Thoracic aorta (tissue), 2 donors: ENCODE measurements at regions not wholly inside any gene's neighbourhood (a gene's known extent, or its start where the extent isn't known, plus 50 kb on each side); places are given as distances from the start of the nearest gene placed in this dataset.
"Not testable (repeated sequence)": the region's sequence is repeated elsewhere in the genome, so short reads cannot be mapped to it uniquely, and the experiment has no call there.

Source experiments
- ATAC-seq: fragments of 150-250 bp; one replicate; pipeline ENCODE4 v1.8.0; 2017; ENCODE audit warnings: low read depth; ENCODE audit not compliant: insufficient number of reproducible peaks, low FRiP score
- DNase-seq: peaks from one replicate; pipeline ENCODE4 v3.0.0-alpha.2; 2020; ENCODE audit warnings: low spot score
- H3K27ac ChIP-seq, 2 donors: fragments of 200-600 bp; sonication (generic); 1 replicate in 1 of 2; 2 replicates in 1 of 2; pipeline ENCODE4 v1.5.1; 2016; ENCODE audit warnings: mild to moderate bottlenecking in 2 of 2, moderate library complexity in 2 of 2
- H3K27me3 ChIP-seq: fragments of 200-600 bp; sonication (generic); replicated peaks from 2 replicates; pipeline ENCODE4 v1.6.0; 2016; ENCODE audit warnings: mild to moderate bottlenecking; ENCODE audit not compliant: insufficient read depth
- H3K36me3 ChIP-seq: fragments of 200-600 bp; sonication (generic); one replicate; pipeline ENCODE4 v1.5.1; 2016
- H3K4me1 ChIP-seq, 2 donors: fragments of 200-600 bp; sonication (generic); 1 replicate in 1 of 2; 2 replicates in 1 of 2; pipeline versions ENCODE4 v1.5.1 to v1.6.0; 2016; ENCODE audit warnings: low read depth in 2 of 2, mild to moderate bottlenecking in 1 of 2; ENCODE audit not compliant: control insufficient read depth in 1 of 2
- H3K4me3 ChIP-seq: fragments of 200-600 bp; sonication (generic); 2 replicates; pipeline ENCODE4 v1.5.1; 2016; ENCODE audit warnings: mild to moderate bottlenecking
- H3K9me3 ChIP-seq: fragments of 200-600 bp; sonication (generic); 2 replicates; pipeline ENCODE4 v1.5.1; 2016

DNA sequence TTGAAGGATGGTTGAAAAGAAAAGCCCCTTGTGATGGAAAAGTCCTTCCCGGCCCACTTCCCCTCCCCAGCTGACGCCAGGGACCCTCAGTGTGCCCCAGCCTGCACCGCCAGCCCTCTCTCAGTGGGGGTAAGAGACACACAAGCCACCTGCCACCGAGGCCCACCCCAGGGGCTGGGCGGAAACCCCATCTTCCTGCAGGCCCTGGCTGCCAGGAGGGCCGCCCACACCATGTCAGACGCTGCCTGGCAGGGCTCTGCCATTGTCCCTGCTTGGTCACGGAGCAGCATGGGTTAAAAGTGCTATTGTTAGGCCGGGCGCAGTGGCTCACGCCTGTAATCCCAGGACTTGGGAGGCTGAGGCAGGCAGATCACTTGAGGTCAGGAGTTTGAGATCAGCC, 142.0 kb upstream of the ZNF469 start:
- not testable (repeated sequence) for H3K27ac ChIP-seq, ATAC-seq, H3K27me3 ChIP-seq, H3K36me3 ChIP-seq, H3K4me3 ChIP-seq, DNase-seq, H3K9me3 ChIP-seq
- peaks cover 20 to 60% of the 10 kb centered on the region in 2 donors for H3K4me1 ChIP-seq

DNA sequence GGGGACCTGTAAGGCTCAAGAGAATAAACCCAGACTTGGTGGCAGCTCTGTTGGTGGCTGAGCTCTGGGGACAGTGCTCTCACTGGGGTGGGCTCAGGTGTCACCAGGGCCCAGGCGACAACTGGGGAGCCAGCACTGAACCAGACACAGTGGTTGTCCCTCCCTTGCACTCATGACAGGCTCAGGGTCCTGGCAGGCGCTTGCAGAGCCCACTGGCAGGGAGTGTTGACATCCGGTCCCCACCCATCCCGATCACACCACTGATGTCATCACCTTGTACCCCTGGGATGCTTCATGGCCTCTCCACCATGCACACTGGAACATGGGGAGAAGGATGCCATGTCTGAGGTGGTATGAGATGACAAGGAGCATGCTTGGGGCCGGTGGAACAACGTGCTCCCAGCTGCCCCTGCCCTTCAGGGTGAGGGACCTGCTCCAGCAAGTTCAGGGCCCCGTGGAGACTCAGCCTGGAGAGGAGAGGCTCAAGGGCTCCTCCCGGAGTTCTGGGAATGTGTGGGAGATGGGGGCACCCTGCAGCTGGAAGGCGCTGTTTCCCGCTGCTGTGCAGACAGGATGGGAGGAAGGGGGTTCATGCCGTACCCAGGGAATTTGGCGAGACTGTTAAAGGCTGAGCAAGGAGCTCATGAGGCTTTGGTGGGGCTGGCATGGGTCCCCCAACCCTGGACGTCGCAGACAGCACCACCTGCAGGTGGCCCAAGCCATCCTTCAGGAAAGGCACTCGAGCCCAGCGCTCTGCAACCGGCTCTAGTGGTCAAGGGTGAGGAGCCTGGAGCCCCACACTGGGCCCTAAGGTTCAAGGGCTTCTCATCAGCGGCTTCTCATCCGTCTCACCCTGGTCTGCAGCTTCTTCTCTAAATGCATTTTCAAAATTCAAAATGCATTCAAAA, 141.1 kb upstream of the ZNF469 start:
- H3K4me3 ChIP-seq, H3K36me3 ChIP-seq, ATAC-seq, DNase-seq, H3K27me3 ChIP-seq, H3K9me3 ChIP-seq: not testable (repeated sequence)
- H3K27ac ChIP-seq, result peak overlapping the region; percentile 58 to 65
- H3K4me1 ChIP-seq, result peaks cover 26 to 61% of the 10 kb centered on the region in 2 donors

DNA sequence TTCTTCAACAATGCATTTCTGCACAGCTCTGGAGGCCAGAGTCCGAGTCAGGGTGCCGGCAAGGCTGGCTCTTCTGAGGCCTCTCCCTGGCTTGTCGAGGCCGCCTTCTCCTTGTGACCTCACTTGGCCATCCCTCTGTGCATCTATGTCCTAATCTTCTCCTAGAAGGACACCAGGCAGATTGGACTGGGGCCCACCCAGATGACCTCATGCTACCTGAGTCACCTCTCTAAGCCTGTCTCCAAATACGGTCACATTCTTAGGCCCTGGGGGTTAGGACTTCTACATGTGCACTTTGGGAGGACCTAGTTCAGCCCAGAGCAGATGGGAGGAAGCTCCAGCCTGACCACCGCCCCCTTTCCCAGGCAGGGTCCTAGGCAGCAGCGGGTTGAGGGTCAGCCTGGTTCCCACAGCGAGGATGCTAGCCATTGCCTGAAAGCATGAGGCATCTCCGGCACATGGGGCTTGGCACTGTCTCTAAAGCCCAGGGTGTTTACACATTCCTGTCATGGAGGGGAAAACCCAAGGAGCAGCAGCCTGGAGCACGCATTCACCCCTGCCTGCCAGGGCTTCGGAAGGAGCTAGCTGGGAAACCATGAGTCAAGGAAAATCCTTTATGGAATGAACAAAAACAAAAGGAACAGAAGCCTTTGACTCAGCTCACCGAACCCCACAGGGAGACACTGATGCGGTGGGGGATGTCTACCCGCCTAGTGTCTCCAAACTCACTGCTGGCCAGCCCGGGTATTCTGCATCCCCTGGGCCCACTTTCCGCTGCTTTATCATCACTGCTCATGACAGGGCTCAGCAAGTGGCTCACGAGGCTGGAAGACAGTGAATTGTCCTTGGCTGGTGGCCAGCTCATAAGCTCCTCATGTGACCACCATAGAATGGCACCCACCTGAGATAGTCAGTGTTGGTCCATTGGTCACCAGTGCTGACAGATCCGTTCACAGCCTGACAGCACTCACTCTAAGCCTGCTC, 140.2 kb upstream of the ZNF469 start:
- H3K4me1 ChIP-seq, result peaks cover 26 to 62% of the 10 kb centered on the region in 2 donors
- peak; percentile 51 for DNase-seq

GRCh38 chr16:88243921-88244320, 138.8 kb upstream of the ZNF469 start:
- not testable (repeated sequence) for H3K27me3 ChIP-seq, H3K9me3 ChIP-seq, H3K27ac ChIP-seq, H3K36me3 ChIP-seq, ATAC-seq, H3K4me3 ChIP-seq, DNase-seq
- peaks cover 15 to 51% of the 10 kb centered on the region in 2 donors for H3K4me1 ChIP-seq

More for the DNA sequence above, 140.2 kb upstream of the ZNF469 start:
- not testable (repeated sequence) for H3K9me3 ChIP-seq, H3K36me3 ChIP-seq, H3K27me3 ChIP-seq, H3K4me3 ChIP-seq
- ATAC-seq, result peak; percentile 6
- peak overlapping the region; percentile 58 to 65 for H3K27ac ChIP-seq

- Histone ChIP-seq H3K4me3 (peak overlapping the region; percentile 37), H3K27ac (peak overlapping the region; percentile 71 to 84), H3K4me1 (peaks cover 15 to 48% of the 10 kb centered on the region in 2 donors)
- H3K9me3 ChIP-seq, H3K36me3 ChIP-seq, H3K27me3 ChIP-seq: not testable (repeated sequence)
- peak; percentile 71 for ATAC-seq
- peak; percentile 41 for DNase-seq
Observed at GRCh38 chr16:88245241-88246081, 137.3 kb upstream of the ZNF469 start.

DNA sequence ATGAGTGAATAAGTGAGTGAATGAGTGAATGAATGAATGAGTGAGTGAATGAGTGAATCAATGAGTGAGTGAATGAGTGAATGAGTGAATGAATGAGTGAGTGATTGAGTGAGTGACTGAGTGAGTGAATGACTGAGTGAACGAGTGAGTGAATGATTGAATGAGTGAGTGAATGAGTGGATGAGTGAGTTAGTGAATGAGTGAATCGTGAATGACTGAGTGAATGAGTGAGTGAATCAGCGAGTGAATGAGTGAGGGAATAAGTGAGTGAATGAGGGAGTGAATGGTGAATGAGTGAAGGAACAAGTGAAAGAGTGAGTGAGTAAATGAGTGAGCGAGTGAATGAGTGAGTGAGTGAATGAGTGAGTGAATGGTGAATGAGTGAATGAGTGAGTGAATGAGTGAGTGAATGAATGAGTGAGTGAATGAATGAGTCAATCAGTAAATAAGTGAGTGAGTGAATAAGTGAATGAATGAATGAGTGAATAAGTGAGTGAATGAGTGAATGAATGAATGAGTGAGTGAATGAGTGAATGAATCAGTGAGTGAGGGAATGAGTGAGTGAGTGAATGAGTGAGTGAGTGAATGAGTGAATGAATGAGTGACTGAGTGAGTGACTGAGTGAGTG, 135.7 kb upstream of the ZNF469 start:
- not testable (repeated sequence) for H3K36me3 ChIP-seq, H3K27ac ChIP-seq, DNase-seq, ATAC-seq, H3K4me3 ChIP-seq, H3K9me3 ChIP-seq, H3K27me3 ChIP-seq
- H3K4me1 ChIP-seq, result peaks cover 15 to 42% of the 10 kb centered on the region in 2 donors

- not testable (repeated sequence) for H3K36me3 ChIP-seq, H3K9me3 ChIP-seq, H3K4me3 ChIP-seq, DNase-seq, H3K27ac ChIP-seq, H3K27me3 ChIP-seq, ATAC-seq
- peaks cover 15 to 37% of the 10 kb centered on the region in 2 donors for H3K4me1 ChIP-seq
Observed at GRCh38 chr16:88247583-88247966, 135.2 kb upstream of the ZNF469 start.

- not testable (repeated sequence) for H3K27ac ChIP-seq, DNase-seq, H3K36me3 ChIP-seq, H3K4me3 ChIP-seq, ATAC-seq, H3K9me3 ChIP-seq, H3K27me3 ChIP-seq
- peaks cover 10 to 27% of the 10 kb centered on the region in 2 donors for H3K4me1 ChIP-seq
Observed at GRCh38 chr16:88248761-88249160, 134.0 kb upstream of the ZNF469 start.

GRCh38 chr16:88250381-88250780, 132.4 kb upstream of the ZNF469 start:
- Histone ChIP-seq H3K4me1 (peaks cover 6 to 14% of the 10 kb centered on the region in 2 donors), H3K9me3 (peaks cover 11% of the 10 kb centered on the region)
- not testable (repeated sequence) for ATAC-seq, H3K36me3 ChIP-seq, DNase-seq, H3K27ac ChIP-seq, H3K27me3 ChIP-seq, H3K4me3 ChIP-seq

DNA sequence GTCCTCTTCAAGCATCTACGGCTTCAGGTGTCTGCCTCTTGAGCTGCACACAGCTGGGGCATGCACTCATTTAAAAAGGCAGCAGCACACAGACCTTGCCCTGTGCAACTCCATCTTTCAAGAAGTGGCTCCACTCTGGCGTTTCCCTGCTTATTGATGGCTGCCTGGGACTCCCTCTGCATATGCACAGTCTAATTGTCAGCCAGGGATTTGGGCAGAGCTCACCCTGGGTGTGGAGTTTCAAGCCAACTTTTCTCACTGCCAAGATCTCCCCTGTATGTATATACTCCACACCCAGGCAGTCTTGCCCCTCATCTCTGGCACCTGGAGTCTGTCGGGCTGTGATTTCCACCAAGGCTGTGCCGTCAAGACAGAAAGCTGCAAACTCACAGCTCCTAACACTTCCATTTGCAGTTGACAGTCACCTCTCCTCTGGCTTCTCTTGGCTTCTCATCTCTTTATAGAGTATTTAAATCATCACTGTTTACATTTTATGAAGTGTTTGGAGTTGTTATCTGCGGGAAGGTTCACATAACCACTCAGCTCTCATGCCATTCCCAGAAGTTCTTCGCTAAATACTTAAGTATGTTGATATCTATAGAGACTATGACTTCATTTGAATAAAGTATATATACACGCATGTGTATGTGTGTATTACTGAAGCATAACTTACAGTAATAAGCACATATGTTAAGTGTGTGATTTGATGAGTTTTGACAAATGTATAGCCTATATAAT, 130.5 kb upstream of the ZNF469 start:
- not testable (repeated sequence) for DNase-seq, H3K27ac ChIP-seq, ATAC-seq, H3K4me1 ChIP-seq, H3K36me3 ChIP-seq, H3K4me3 ChIP-seq, H3K27me3 ChIP-seq
- H3K9me3 ChIP-seq, result peaks cover 14% of the 10 kb centered on the region
